ENCODE measurements at regions not wholly inside any gene's neighbourhood (a gene's known extent, or its start where the extent isn't known, plus 50 kb on each side); places are given as distances from the start of the nearest gene placed in this dataset.

- no peak for TF ChIP-seq CTCF (IDR thresholded peaks at IDR 0.05)
- no peak for TF ChIP-seq POLR2A (IDR thresholded peaks at IDR 0.05)
Observed at GRCh38 chr9:126147186-126147935, 179.3 kb upstream of the MVB12B start.
